ENCODE measurements at regions not wholly inside any gene's neighbourhood (a gene's known extent, or its start where the extent isn't known, plus 50 kb on each side); places are given as distances from the start of the nearest gene placed in this dataset.

DNA sequence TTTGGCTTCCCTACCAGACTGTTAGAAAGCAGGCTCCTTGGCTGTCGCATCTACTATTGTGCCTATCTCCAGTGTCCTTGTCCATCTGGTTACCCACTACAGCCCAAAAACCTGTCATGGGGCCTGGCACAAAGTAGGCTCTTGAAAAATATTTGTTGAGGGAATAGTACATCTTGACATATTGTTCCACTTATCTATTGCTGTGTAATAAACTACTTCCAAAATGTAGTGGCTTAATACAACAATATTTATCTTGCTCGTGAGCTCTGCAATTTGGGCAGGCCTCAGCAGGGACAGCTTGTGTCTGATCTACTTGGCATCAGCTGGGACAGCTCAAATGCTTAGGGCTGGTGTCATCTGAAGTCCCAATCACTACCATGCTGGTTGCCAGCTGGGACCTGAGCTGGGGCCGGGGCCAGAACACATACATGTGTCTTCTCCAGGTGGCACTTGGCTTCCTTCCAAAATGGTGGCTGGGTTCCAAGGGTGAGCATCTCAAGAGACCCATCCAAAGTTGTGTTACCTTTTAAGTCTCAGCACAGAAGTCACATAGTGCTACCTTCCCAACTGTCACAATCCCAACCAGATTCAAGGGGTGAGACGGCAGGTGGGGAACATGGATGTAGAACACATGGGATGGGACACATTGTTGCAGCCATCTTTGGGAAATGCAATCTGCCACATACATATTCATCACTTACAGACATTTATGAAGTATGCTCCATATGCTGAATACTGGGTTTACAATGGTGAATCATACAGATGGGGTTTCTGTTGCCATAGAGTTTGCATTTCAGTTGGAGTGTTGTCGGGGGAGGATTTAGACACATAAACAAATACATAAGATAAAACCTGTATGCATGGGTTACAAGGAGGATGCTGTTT is 134.2 kb downstream of the FOXI3 start:
- Mint-ChIP-seq H3K4me3 (ENCODE audit: unreplicated experiment) (no peak overlapping the region), H3K27ac (ENCODE audit: unreplicated experiment) (no peak overlapping the region), H3K4me1 (ENCODE audit: low read depth) (no peaks in the 10 kb centered on the region), H3K9me3 (ENCODE audit: low read depth) (peaks cover 3% of the 10 kb centered on the region), H3K27me3 (ENCODE audit: low read depth) (peaks cover 6% of the 10 kb centered on the region), H3K36me3 (ENCODE audit: low read depth) (no peaks in the 10 kb centered on the region)
- no peak for DNase-seq (ENCODE audit: low spot score)
- TF ChIP-seq, protein P1, sequence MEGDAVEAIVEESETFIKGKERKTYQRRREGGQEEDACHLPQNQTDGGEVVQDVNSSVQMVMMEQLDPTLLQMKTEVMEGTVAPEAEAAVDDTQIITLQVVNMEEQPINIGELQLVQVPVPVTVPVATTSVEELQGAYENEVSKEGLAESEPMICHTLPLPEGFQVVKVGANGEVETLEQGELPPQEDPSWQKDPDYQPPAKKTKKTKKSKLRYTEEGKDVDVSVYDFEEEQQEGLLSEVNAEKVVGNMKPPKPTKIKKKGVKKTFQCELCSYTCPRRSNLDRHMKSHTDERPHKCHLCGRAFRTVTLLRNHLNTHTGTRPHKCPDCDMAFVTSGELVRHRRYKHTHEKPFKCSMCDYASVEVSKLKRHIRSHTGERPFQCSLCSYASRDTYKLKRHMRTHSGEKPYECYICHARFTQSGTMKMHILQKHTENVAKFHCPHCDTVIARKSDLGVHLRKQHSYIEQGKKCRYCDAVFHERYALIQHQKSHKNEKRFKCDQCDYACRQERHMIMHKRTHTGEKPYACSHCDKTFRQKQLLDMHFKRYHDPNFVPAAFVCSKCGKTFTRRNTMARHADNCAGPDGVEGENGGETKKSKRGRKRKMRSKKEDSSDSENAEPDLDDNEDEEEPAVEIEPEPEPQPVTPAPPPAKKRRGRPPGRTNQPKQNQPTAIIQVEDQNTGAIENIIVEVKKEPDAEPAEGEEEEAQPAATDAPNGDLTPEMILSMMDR (IDR thresholded peaks at IDR 0.05), result no peak

DNA sequence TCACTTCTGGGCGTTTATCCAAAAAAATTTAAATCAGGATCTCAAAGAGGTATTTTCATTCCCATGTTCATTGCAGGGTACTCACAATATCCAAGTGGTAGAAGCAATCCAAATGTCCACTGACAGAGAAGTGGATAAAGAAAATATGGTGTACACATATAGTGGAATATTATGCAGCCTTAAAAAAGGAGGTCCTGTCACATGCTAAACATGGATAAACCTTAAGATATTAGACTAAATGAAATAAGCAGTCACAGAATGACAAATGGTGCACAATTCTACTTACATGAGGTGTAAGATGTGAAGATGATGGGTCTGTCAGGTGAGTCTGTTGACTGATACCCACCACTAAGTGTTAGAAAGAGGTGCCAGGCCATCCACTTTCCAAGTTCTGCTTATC is 140.6 kb downstream of the THNSL2 start:
- Mint-ChIP-seq H3K9me3 (ENCODE audit: low read depth) (peaks cover 20% of the 10 kb centered on the region), H3K4me3 (ENCODE audit: unreplicated experiment) (no peak overlapping the region), H3K4me1 (ENCODE audit: low read depth) (no peaks in the 10 kb centered on the region), H3K27me3 (ENCODE audit: low read depth) (no peaks in the 10 kb centered on the region), H3K27ac (ENCODE audit: unreplicated experiment) (no peak overlapping the region), H3K36me3 (ENCODE audit: low read depth) (no peaks in the 10 kb centered on the region)
- TF ChIP-seq, protein P1 (IDR thresholded peaks at IDR 0.05), result no peak
- no peak for DNase-seq (ENCODE audit: low spot score)

DNA sequence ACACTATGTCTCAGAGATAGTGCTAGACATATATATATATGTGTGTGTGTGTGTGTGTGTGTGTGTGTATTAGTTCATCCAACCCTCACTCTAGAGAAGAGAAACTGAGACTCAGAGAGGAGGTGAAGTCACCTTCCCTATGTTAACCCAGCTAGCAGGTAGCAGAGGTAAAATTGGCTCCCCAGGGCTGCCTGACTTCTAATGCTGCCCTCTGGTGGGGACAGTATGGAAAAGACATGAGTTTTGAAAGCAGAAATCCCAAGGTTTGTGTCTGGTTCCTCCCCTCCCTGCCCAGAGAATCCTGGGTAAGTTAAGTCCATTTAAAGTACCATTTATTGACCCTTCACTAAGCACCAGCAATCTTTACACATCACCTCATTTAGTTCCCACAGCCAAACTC is 137.7 kb downstream of the THNSL2 start:
- TF ChIP-seq, protein P1 (IDR thresholded peaks at IDR 0.05), result peak; percentile 61
- no peaks in the 10 kb centered on the region for H3K4me1 Mint-ChIP-seq (ENCODE audit: low read depth)
- H3K27ac Mint-ChIP-seq (ENCODE audit: unreplicated experiment), result no peak overlapping the region
- no peak overlapping the region for H3K4me3 Mint-ChIP-seq (ENCODE audit: unreplicated experiment)
- H3K9me3 Mint-ChIP-seq (ENCODE audit: low read depth), result peaks cover 21% of the 10 kb centered on the region
- no peak for DNase-seq (ENCODE audit: low spot score)
- H3K36me3 Mint-ChIP-seq (ENCODE audit: low read depth), result no peaks in the 10 kb centered on the region
- H3K27me3 Mint-ChIP-seq (ENCODE audit: low read depth), result peaks cover 3% of the 10 kb centered on the region

DNA sequence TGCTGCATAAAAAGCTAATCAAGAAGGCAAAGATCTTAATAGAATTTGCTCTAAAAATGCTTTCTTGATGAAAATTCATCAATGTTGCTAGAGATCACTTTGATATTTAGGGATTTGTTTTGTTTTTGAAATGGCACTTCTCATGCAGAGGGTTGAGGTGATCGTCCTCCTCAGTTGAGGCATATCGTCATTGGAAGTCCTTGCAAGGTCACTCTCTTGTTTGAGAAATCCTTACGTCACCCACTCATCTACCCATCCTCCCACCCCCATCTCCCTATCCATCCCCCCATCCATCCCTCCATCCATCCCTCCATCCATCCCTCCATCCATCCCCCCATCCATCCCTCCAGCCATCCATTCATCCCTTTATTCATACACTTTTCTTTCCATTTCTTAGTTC is 133.7 kb downstream of the THNSL2 start:
- TF ChIP-seq, protein P1 (IDR thresholded peaks at IDR 0.05), result no peak
- no peak for DNase-seq (ENCODE audit: low spot score)
- Mint-ChIP-seq H3K4me1 (ENCODE audit: low read depth) (no peaks in the 10 kb centered on the region), H3K27ac (ENCODE audit: unreplicated experiment) (no peak overlapping the region), H3K4me3 (ENCODE audit: unreplicated experiment) (no peak overlapping the region), H3K36me3 (ENCODE audit: low read depth) (no peaks in the 10 kb centered on the region), H3K27me3 (ENCODE audit: low read depth) (peaks cover 8% of the 10 kb centered on the region), H3K9me3 (ENCODE audit: low read depth) (peaks cover 19% of the 10 kb centered on the region)

DNA sequence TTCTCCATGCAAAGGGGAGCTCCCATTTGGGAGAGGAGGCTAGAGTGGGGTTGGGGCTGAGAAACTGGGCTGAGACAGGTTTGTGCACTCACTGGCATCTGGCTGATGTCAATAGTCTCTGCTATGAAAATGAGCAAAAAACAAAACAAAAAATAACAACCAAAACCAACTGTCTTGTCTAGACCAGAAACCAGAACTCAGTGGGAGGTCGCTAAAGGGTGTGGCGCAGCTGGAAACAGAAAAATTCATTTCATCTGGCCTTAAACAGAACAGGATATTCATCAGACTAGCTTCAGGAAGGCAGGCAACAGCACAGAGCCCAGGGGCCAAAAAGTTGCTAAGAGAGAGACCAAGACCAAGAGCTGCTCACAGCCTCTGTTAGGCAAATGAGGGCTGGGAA is 126.1 kb downstream of the THNSL2 start:
- H3K4me3 Mint-ChIP-seq (ENCODE audit: unreplicated experiment), result no peak overlapping the region
- H3K4me1 Mint-ChIP-seq (ENCODE audit: low read depth), result no peaks in the 10 kb centered on the region
- H3K9me3 Mint-ChIP-seq (ENCODE audit: low read depth), result peaks cover 10% of the 10 kb centered on the region
- H3K27ac Mint-ChIP-seq (ENCODE audit: unreplicated experiment), result no peak overlapping the region
- H3K27me3 Mint-ChIP-seq (ENCODE audit: low read depth), result peaks cover 8% of the 10 kb centered on the region
- TF ChIP-seq, protein P1 (IDR thresholded peaks at IDR 0.05), result no peak
- H3K36me3 Mint-ChIP-seq (ENCODE audit: low read depth), result no peaks in the 10 kb centered on the region
- no peak for DNase-seq (ENCODE audit: low spot score)
